ENCODE measurements at regions not wholly inside any gene's neighbourhood (a gene's known extent, or its start where the extent isn't known, plus 50 kb on each side); places are given as distances from the start of the nearest gene placed in this dataset.

DNA sequence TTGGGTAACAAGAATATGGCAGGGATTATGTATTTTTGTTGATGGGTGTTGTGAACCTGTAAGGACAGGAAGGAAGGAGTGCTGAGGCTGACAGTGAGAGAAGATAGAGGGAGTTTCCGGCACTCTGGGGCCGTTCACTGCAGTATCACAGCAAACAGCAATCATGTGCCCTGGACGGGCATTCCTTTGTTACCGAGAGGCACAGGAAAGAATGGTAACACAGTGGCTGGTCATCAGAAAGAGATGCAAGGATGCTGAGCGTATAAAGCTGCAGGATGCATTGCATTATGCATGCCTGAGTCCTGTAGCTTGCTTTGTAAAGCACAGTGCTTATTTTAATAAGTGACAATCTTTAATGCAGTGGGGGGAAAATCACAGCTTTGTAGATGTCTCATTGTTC, 286.8 kb downstream of the RPS24 start:
- Histone ChIP-seq H3K4me3 (replicated peaks in 1 of 2; ENCODE audit: low read depth in 1 of 2, low read length in 2 of 2) (no peak overlapping the region), H3K79me2 (ENCODE audit: insufficient read depth, low read length) (no peaks in the 10 kb centered on the region), H3K4me1 (ENCODE audit: control insufficient read depth in 1 of 2, insufficient read depth in 2 of 2, low read length in 2 of 2) (no peaks in the 10 kb centered on the region), H3K9ac (ENCODE audit: low read length) (no peak overlapping the region), H3K36me3 (ENCODE audit: control insufficient read depth in 1 of 2, insufficient read depth in 2 of 2, low read length in 2 of 2) (no peaks in the 10 kb centered on the region), H3K9me2 (ENCODE audit: insufficient read depth) (no peaks in the 10 kb centered on the region), H4K20me1 (ENCODE audit: insufficient read depth) (no peaks in the 10 kb centered on the region), H2AFZ (ENCODE audit: low read depth, low read length, poor library complexity, severe bottlenecking) (no peak overlapping the region), H3K27ac (ENCODE audit: low read depth, low read length) (no peak overlapping the region), H3K9me3 (ENCODE audit: control insufficient read depth in 1 of 2, insufficient read depth in 1 of 2, low read depth in 1 of 2, low read length in 2 of 2) (no peaks in the 10 kb centered on the region), H3K4me2 (ENCODE audit: low read length) (no peak overlapping the region), H3K27me3 (ENCODE audit: insufficient read depth, low read length) (no peaks in the 10 kb centered on the region)
- ChIA-PET CTCF (no interaction called here), POLR2A (no interaction called here), RAD21 (ENCODE audit: low non-redundant PET in 1 of 2, low total read pairs in 2 of 2, uncharacterized antibody in 2 of 2, unreplicated experiment in 2 of 2) (no interaction called here)
- DNase-seq (ENCODE audit: low read depth, low spot score) (no peak), ATAC-seq (no peak)
- BruUV-seq (replicated peaks) = no TSS peak
- intact Hi-C loops (cut with micrococcal nuclease) = no loop called here
- TF ChIP-seq, protein P1, sequence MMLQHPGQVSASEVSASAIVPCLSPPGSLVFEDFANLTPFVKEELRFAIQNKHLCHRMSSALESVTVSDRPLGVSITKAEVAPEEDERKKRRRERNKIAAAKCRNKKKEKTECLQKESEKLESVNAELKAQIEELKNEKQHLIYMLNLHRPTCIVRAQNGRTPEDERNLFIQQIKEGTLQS (IDR thresholded peaks at IDR 0.05) = no peak
- TF ChIP-seq ZNF274 (IDR thresholded peaks at IDR 0.05; ENCODE audit: low read depth, low read length) = no peak
- TF ChIP-seq TCF7L2 (IDR thresholded peaks at IDR 0.05; ENCODE audit: borderline replicate concordance, extremely low read depth, insufficient read depth, insufficient read length) = no peak
- TF ChIP-seq EZH2phosphoT487 (IDR thresholded peaks at IDR 0.05; ENCODE audit: borderline replicate concordance) = no peak
- TF ChIP-seq, protein P2, sequence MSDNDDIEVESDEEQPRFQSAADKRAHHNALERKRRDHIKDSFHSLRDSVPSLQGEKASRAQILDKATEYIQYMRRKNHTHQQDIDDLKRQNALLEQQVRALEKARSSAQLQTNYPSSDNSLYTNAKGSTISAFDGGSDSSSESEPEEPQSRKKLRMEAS (IDR thresholded peaks at IDR 0.05) = no peak
- no peak for TF ChIP-seq RAD21 (IDR thresholded peaks at IDR 0.05; ENCODE audit: low read depth)
- no peak for TF ChIP-seq EZH2 (IDR thresholded peaks at IDR 0.05)
- TF ChIP-seq, protein P3, sequence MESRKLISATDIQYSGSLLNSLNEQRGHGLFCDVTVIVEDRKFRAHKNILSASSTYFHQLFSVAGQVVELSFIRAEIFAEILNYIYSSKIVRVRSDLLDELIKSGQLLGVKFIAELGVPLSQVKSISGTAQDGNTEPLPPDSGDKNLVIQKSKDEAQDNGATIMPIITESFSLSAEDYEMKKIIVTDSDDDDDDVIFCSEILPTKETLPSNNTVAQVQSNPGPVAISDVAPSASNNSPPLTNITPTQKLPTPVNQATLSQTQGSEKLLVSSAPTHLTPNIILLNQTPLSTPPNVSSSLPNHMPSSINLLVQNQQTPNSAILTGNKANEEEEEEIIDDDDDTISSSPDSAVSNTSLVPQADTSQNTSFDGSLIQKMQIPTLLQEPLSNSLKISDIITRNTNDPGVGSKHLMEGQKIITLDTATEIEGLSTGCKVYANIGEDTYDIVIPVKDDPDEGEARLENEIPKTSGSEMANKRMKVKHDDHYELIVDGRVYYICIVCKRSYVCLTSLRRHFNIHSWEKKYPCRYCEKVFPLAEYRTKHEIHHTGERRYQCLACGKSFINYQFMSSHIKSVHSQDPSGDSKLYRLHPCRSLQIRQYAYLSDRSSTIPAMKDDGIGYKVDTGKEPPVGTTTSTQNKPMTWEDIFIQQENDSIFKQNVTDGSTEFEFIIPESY (IDR thresholded peaks at IDR 0.05; ENCODE audit: extremely low read depth, insufficient replicate concordance, low read length) = no peak
- TF ChIP-seq ZFX (IDR thresholded peaks at IDR 0.05) = no peak
- no peak for TF ChIP-seq SIN3A (IDR thresholded peaks at IDR 0.05; ENCODE audit: low read depth)
- TF ChIP-seq JUND (IDR thresholded peaks at IDR 0.05) = no peak
- TF ChIP-seq POLR2A (IDR thresholded peaks at IDR 0.05; ENCODE audit: borderline replicate concordance, extremely low read depth, insufficient read depth, insufficient read length) = no peak
- TF ChIP-seq CBX3 (IDR thresholded peaks at IDR 0.05; ENCODE audit: low read depth) = no peak
- TF ChIP-seq POLR2AphosphoS5 (IDR thresholded peaks at IDR 0.05; ENCODE audit: low read depth, low read length) = no peak
- no peak for TF ChIP-seq CEBPB (IDR thresholded peaks at IDR 0.05; ENCODE audit: low read depth)

All from HCT116 (cell line).